COR-L47 (cell line): ENCODE measurements at regions not wholly inside any gene's neighbourhood (a gene's known extent, or its start where the extent isn't known, plus 50 kb on each side); places are given as distances from the start of the nearest gene placed in this dataset.
A peak's percentile ranks its signal among the peaks of the same experiment; 100 is the strongest.

Experiments
- DNase-seq: peaks from one replicate; lab custom pipeline; 2025; lab: John Stamatoyannopoulos, UW

- DNase-seq, result no peak
Measured at GRCh38 chr2:42932271-42933151, 140.1 kb upstream of the HAAO start.

- DNase-seq, result no peak
Measured at GRCh38 chr2:42931818-42932195, 139.4 kb upstream of the HAAO start.

- DNase-seq, result no peak
Measured at GRCh38 chr2:42931146-42931817, 138.9 kb upstream of the HAAO start.

GRCh38 chr2:42930025-42930581, 137.7 kb upstream of the HAAO start:
- DNase-seq, result no peak

GRCh38 chr2:42929546-42930024, 137.2 kb upstream of the HAAO start:
- no peak for DNase-seq

GRCh38 chr2:42928692-42929545, 136.5 kb upstream of the HAAO start:
- no peak for DNase-seq

DNA sequence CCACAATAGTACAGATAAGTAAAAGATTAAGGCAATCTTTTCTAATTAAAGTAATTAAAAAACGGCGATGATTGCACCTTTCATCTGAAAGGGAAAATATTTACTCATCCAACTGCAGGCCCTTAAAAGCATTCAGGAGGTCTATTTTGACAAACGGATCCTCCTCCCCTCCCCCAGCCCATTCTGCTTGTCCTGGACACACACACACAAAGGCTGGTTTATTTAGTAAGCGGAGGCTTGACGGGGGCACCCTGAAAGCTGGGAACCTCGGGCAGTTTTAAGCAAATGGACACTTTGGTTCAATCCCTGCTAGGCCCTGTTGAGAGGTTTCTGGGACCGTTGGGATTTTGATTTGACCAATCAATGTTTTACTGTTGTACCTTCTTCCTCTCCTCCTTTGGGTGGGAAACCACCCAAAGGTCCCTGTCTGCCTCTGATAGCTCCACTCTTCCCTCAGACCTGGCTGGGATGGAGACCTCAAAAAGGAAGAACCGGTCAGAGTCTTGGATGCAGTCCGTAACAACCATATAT, 135.8 kb upstream of the HAAO start:
- peak; percentile 91 for DNase-seq

DNA sequence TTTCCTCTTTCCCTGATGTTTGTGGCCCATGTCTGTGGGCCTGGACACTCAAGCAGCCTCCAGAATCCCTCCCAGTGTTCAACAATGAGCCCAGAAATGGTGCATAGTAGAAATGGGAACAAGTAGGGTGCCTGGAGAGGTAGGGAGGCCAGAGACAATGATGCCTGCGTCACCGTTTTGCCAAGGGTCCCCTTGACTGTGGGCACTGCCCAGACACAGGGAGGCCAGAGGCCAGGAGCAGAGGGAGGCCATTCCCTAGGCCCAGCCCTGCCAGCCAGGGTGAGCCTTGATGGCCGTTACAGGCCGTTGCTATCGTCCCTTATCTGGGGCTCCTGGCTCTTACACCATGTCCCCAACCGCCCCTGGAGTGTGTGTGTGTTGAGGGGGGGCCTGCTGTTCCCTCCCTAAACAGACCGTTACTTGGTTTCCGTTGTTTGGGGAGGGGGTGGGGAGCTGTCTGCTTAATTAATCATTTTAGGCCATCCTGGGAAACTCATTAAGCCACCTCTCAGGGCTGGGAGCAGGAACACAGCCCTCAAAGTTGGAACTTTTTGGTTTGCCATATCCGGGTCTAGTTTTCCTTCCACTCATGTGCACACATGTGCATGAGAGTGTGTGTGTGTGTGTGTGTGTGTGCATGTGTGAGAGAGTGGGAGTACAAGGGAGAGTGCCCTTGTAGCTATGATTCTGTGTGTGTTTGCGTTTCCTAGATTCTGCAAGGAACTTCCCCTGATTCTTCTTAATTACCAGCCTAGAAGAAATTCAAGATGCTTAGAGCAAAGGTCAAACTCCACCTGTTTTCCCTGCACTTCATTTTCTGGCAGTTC, 135.2 kb upstream of the HAAO start:
- DNase-seq, result peak; percentile 54

- DNase-seq, result peak; percentile 13
Measured at GRCh38 chr2:42926434-42927333, 134.3 kb upstream of the HAAO start.

- DNase-seq, result no peak
Measured at GRCh38 chr2:42925742-42926433, 133.5 kb upstream of the HAAO start.

GRCh38 chr2:42924418-42924886, 132.1 kb upstream of the HAAO start:
- DNase-seq, result no peak

DNA sequence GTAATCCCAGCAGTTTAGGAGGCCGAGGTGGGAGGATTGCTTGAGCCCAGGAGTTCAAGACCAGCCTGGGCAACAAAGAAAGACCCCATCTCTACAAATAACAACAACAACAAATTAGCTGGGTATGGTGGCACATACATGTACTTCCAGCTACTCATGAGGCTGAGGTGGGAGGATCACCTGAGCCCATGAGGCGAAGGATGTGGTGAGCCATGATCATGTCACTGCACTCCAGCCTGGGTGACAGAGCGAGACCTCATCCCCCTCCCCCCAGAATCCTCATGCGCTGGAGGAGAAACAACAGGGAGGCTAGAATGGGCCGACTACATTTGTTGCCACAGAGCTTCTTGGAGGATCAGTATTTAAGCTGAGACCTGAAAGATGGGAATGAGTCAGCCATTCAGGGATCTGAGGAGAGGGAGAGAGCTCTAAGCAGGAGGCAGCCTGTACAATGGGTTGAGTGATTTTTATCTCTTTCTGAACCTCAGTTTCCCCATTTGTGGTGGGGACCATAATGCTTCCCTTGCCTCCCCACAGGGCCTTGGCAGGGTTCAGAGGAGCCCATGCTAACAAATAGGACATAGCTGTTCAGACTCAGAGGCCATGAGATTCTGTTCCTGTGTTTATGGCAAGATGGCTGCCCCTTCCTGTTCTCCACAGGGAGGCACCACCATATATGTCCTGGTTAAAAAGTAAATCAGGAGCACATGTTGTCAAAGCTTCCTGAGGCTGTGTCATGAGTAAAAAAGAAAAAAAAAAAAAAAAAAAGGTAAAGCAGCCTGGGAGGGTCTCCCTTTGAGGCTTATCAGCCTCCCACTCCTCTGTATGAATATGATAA, 131.4 kb upstream of the HAAO start:
- DNase-seq, result no peak

- no peak for DNase-seq
Measured at GRCh38 chr2:42922790-42923579, 130.6 kb upstream of the HAAO start.

DNA sequence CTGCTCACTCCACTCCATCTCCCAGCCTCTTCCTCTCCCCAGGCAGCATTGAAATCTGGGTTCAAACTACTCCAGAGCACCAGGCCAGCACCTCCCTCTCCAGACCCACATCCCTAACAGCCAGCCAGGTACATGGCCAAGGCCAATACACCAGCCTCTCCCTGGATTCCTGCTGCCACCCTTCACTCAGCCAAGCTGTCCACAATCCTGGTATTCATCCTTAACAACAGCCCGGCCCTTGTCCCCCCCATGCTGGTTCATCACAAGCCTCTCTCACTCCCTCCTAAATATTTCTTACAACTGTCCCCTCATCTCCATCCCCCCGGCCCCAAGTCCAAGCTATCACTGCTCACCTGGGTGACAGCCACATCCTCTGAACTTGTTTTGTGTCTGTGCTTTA, 129.9 kb upstream of the HAAO start:
- DNase-seq, result no peak

DNA sequence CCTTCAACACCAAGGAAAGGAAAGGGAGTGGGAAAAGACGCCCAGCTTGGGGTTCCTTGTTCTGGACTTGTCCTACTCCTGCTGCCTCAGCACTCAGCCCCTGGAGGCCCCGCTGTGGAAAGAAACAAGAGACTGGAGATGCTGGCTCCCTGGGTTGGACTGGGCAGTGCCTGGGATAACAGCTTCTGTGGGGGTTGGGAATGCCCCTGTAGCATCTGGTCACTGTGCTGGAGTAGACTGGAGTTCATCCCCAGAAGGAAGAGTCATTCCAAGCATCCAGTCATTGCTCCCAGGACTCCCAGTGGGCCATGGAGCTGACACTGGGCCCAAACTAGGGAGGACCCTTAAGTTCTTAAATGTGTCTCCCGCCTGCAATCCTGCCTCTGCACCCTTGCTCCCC, 129.3 kb upstream of the HAAO start:
- DNase-seq, result no peak

- DNase-seq, result no peak
Measured at GRCh38 chr2:42921147-42921520, 128.8 kb upstream of the HAAO start.

DNA sequence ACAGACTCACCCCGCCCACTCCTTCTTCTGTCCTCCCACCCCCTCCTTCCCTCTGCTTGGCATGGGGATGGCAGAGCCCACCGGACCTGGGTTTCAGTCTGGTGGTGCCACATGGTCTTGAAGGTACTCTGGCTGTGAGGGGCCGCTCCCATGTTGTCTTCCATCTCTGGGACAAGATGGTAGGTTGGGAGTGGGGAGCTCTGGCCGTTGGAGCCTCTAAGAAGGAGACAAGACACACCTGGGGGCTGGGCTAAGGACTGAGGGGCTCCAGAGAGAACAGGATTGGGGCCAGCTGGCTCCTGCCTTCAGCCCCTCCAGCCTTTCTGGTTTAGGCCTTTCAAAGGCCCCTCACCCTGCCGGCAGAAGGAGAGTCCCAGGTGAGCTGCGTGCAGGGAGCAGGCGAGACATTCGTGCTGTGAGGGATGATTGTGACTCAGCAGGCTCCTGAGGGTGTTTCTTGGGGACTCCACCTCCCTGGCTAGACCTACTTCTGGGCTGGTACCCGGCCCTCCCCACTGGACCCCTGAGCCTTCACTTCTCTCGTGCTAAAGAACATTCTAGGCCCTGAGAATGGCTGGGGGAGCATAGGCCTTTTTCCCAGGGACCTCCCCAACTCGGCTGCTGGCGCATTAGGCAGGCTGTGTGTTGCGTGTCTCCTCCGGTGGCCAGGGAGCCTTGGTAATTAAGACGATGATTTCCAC, 128.2 kb upstream of the HAAO start:
- DNase-seq, result no peak
